ENCODE measurements at regions not wholly inside any gene's neighbourhood (a gene's known extent, or its start where the extent isn't known, plus 50 kb on each side); places are given as distances from the start of the nearest gene placed in this dataset.

DNA sequence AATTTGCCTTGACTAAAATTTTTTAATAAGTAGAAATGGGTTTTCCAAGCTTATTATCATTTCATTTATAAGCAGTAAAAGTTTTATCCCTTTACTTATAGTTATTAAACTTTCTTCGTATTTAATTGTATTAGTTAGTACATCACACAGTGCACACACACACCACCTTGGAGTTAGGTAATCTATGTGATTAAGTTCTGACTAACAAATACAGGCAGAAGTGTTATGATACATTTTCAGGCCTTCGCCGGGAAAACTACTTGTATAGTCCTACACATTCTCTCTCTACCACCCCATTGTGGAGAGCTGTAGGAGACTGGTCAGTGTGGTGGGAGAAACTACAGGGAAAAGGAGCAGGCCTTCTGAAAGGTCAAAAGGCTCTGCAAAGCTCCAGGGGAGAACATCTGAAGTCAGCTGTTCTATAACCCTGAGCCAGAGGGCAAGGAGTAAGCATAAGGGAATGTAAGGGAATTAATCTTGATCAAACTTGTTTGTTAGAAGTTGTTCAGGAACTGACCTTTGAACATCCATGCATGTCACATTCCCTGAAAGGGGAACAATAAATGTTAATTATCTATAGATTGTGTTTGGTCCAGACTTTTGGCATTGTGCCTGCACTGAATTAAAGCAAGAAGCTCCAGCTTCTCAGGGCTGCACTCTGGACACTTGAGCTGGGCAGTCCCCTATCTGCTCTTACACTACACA is 231.7 kb downstream of the FSIP2 start (continued):
- TF ChIP-seq, protein P1, sequence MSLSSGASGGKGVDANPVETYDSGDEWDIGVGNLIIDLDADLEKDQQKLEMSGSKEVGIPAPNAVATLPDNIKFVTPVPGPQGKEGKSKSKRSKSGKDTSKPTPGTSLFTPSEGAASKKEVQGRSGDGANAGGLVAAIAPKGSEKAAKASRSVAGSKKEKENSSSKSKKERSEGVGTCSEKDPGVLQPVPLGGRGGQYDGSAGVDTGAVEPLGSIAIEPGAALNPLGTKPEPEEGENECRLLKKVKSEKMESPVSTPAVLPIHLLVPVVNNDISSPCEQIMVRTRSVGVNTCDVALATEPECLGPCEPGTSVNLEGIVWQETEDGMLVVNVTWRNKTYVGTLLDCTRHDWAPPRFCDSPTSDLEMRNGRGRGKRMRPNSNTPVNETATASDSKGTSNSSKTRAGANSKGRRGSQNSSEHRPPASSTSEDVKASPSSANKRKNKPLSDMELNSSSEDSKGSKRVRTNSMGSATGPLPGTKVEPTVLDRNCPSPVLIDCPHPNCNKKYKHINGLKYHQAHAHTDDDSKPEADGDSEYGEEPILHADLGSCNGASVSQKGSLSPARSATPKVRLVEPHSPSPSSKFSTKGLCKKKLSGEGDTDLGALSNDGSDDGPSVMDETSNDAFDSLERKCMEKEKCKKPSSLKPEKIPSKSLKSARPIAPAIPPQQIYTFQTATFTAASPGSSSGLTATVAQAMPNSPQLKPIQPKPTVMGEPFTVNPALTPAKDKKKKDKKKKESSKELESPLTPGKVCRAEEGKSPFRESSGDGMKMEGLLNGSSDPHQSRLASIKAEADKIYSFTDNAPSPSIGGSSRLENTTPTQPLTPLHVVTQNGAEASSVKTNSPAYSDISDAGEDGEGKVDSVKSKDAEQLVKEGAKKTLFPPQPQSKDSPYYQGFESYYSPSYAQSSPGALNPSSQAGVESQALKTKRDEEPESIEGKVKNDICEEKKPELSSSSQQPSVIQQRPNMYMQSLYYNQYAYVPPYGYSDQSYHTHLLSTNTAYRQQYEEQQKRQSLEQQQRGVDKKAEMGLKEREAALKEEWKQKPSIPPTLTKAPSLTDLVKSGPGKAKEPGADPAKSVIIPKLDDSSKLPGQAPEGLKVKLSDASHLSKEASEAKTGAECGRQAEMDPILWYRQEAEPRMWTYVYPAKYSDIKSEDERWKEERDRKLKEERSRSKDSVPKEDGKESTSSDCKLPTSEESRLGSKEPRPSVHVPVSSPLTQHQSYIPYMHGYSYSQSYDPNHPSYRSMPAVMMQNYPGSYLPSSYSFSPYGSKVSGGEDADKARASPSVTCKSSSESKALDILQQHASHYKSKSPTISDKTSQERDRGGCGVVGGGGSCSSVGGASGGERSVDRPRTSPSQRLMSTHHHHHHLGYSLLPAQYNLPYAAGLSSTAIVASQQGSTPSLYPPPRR (CRISPR knock-in tag; IDR thresholded peaks at IDR 0.05; ENCODE audit: borderline replicate concordance) = no peak
- no peak for TF ChIP-seq ZNF408 (CRISPR knock-in tag; IDR thresholded peaks at IDR 0.05; ENCODE audit: low read depth)
- TF ChIP-seq ZNF77 (CRISPR knock-in tag; IDR thresholded peaks at IDR 0.05) = no peak
- TF ChIP-seq, protein P2, sequence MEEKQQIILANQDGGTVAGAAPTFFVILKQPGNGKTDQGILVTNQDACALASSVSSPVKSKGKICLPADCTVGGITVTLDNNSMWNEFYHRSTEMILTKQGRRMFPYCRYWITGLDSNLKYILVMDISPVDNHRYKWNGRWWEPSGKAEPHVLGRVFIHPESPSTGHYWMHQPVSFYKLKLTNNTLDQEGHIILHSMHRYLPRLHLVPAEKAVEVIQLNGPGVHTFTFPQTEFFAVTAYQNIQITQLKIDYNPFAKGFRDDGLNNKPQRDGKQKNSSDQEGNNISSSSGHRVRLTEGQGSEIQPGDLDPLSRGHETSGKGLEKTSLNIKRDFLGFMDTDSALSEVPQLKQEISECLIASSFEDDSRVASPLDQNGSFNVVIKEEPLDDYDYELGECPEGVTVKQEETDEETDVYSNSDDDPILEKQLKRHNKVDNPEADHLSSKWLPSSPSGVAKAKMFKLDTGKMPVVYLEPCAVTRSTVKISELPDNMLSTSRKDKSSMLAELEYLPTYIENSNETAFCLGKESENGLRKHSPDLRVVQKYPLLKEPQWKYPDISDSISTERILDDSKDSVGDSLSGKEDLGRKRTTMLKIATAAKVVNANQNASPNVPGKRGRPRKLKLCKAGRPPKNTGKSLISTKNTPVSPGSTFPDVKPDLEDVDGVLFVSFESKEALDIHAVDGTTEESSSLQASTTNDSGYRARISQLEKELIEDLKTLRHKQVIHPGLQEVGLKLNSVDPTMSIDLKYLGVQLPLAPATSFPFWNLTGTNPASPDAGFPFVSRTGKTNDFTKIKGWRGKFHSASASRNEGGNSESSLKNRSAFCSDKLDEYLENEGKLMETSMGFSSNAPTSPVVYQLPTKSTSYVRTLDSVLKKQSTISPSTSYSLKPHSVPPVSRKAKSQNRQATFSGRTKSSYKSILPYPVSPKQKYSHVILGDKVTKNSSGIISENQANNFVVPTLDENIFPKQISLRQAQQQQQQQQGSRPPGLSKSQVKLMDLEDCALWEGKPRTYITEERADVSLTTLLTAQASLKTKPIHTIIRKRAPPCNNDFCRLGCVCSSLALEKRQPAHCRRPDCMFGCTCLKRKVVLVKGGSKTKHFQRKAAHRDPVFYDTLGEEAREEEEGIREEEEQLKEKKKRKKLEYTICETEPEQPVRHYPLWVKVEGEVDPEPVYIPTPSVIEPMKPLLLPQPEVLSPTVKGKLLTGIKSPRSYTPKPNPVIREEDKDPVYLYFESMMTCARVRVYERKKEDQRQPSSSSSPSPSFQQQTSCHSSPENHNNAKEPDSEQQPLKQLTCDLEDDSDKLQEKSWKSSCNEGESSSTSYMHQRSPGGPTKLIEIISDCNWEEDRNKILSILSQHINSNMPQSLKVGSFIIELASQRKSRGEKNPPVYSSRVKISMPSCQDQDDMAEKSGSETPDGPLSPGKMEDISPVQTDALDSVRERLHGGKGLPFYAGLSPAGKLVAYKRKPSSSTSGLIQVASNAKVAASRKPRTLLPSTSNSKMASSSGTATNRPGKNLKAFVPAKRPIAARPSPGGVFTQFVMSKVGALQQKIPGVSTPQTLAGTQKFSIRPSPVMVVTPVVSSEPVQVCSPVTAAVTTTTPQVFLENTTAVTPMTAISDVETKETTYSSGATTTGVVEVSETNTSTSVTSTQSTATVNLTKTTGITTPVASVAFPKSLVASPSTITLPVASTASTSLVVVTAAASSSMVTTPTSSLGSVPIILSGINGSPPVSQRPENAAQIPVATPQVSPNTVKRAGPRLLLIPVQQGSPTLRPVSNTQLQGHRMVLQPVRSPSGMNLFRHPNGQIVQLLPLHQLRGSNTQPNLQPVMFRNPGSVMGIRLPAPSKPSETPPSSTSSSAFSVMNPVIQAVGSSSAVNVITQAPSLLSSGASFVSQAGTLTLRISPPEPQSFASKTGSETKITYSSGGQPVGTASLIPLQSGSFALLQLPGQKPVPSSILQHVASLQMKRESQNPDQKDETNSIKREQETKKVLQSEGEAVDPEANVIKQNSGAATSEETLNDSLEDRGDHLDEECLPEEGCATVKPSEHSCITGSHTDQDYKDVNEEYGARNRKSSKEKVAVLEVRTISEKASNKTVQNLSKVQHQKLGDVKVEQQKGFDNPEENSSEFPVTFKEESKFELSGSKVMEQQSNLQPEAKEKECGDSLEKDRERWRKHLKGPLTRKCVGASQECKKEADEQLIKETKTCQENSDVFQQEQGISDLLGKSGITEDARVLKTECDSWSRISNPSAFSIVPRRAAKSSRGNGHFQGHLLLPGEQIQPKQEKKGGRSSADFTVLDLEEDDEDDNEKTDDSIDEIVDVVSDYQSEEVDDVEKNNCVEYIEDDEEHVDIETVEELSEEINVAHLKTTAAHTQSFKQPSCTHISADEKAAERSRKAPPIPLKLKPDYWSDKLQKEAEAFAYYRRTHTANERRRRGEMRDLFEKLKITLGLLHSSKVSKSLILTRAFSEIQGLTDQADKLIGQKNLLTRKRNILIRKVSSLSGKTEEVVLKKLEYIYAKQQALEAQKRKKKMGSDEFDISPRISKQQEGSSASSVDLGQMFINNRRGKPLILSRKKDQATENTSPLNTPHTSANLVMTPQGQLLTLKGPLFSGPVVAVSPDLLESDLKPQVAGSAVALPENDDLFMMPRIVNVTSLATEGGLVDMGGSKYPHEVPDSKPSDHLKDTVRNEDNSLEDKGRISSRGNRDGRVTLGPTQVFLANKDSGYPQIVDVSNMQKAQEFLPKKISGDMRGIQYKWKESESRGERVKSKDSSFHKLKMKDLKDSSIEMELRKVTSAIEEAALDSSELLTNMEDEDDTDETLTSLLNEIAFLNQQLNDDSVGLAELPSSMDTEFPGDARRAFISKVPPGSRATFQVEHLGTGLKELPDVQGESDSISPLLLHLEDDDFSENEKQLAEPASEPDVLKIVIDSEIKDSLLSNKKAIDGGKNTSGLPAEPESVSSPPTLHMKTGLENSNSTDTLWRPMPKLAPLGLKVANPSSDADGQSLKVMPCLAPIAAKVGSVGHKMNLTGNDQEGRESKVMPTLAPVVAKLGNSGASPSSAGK (IDR thresholded peaks at IDR 0.05) = no peak
- no peak for TF ChIP-seq SMARCB1 (IDR thresholded peaks at IDR 0.05; ENCODE audit: insufficient read length, low read depth)
- TF ChIP-seq KDM2B (CRISPR knock-in tag; IDR thresholded peaks at IDR 0.05) = no peak
- TF ChIP-seq SAFB (IDR thresholded peaks at IDR 0.05; ENCODE audit: borderline replicate concordance, low read depth, low read length) = no peak
- TF ChIP-seq ZSCAN32 (CRISPR knock-in tag; IDR thresholded peaks at IDR 0.05) = no peak
